MV-4-11 (cell line): ENCODE measurements at regions not wholly inside any gene's neighbourhood (a gene's known extent, or its start where the extent isn't known, plus 50 kb on each side); places are given as distances from the start of the nearest gene placed in this dataset.
A peak's percentile ranks its signal among the peaks of the same experiment; 100 is the strongest.

ENCODE experiments used
- DNase-seq: peaks from one replicate; lab custom pipeline; 2025; lab: John Stamatoyannopoulos, UW

GRCh38 chr2:41955316-41956043 is 92.3 kb upstream of the PKDCC start:
- peak; percentile 66 for DNase-seq

GRCh38 chr2:41957431-41957830 is 90.4 kb upstream of the PKDCC start:
- DNase-seq = no peak

- DNase-seq = no peak
Measured at GRCh38 chr2:41958251-41958650, 89.6 kb upstream of the PKDCC start.

GRCh38 chr2:41958775-41959174 is 89.0 kb upstream of the PKDCC start:
- no peak for DNase-seq

GRCh38 chr2:41959760-41960159 is 88.1 kb upstream of the PKDCC start:
- DNase-seq = no peak

GRCh38 chr2:41962922-41963622 is 84.7 kb upstream of the PKDCC start:
- no peak for DNase-seq

GRCh38 chr2:41963661-41964525 is 83.9 kb upstream of the PKDCC start:
- DNase-seq = no peak

GRCh38 chr2:41965173-41965908 is 82.5 kb upstream of the PKDCC start:
- DNase-seq = no peak

GRCh38 chr2:41965909-41966295 is 81.9 kb upstream of the PKDCC start:
- peak; percentile 66 for DNase-seq

- peak; percentile 81 for DNase-seq
Measured at GRCh38 chr2:41966431-41966893, 81.4 kb upstream of the PKDCC start.

GRCh38 chr2:41966920-41967319 is 80.9 kb upstream of the PKDCC start:
- peak; percentile 99 for DNase-seq

- DNase-seq = peak; percentile 48
Measured at GRCh38 chr2:41967476-41968181, 80.2 kb upstream of the PKDCC start.

- no peak for DNase-seq
Measured at GRCh38 chr2:41968182-41968578, 79.6 kb upstream of the PKDCC start.

- no peak for DNase-seq
Measured at GRCh38 chr2:41970988-41971660, 76.7 kb upstream of the PKDCC start.

GRCh38 chr2:41972179-41972578 is 75.6 kb upstream of the PKDCC start:
- DNase-seq = no peak

GRCh38 chr2:41972819-41973218 is 75.0 kb upstream of the PKDCC start:
- peak; percentile 92 for DNase-seq

GRCh38 chr2:41973871-41974270 is 74.0 kb upstream of the PKDCC start:
- no peak for DNase-seq

GRCh38 chr2:41981417-41981816 is 66.4 kb upstream of the PKDCC start:
- no peak for DNase-seq

GRCh38 chr2:41985573-41986095 is 62.2 kb upstream of the PKDCC start:
- DNase-seq = no peak

- DNase-seq = no peak
Measured at GRCh38 chr2:41989501-41990180, 58.2 kb upstream of the PKDCC start.
